NCI-H146 treated with DMSO at 0.1 percent for 48 hours (cell line): ENCODE measurements at regions not wholly inside any gene's neighbourhood (a gene's known extent, or its start where the extent isn't known, plus 50 kb on each side); places are given as distances from the start of the nearest gene placed in this dataset.

Experiments
- DNase-seq: peaks from one replicate; lab custom pipeline; 2025; ENCODE audit not compliant: unreplicated experiment; lab: John Stamatoyannopoulos, UW

- DNase-seq = no peak
Observed at GRCh38 chr7:156232931-156233705, 407.5 kb upstream of the RNF32 start.

- DNase-seq = no peak
Observed at GRCh38 chr7:156230576-156230975, 410.0 kb upstream of the RNF32 start.

- DNase-seq = no peak
Observed at GRCh38 chr7:156224833-156225225, 412.6 kb upstream of the SHH start.

GRCh38 chr7:156223935-156224832 lies 411.9 kb upstream of the SHH start:
- DNase-seq = no peak

- DNase-seq = no peak
Observed at GRCh38 chr7:156222611-156223010, 410.3 kb upstream of the SHH start.

GRCh38 chr7:156222151-156222550 lies 409.9 kb upstream of the SHH start:
- no peak for DNase-seq

- no peak for DNase-seq
Observed at GRCh38 chr7:156220701-156221100, 408.4 kb upstream of the SHH start.

- DNase-seq = no peak
Observed at GRCh38 chr7:156220078-156220605, 407.9 kb upstream of the SHH start.

- DNase-seq = no peak
Observed at GRCh38 chr7:156219307-156220077, 407.2 kb upstream of the SHH start.

GRCh38 chr7:156218544-156219306 lies 406.5 kb upstream of the SHH start:
- DNase-seq = no peak

- no peak for DNase-seq
Observed at GRCh38 chr7:156217803-156218202, 405.5 kb upstream of the SHH start.

GRCh38 chr7:156209087-156209486 lies 396.8 kb upstream of the SHH start:
- DNase-seq = no peak

- DNase-seq = no peak
Observed at GRCh38 chr7:156207306-156207705, 395.0 kb upstream of the SHH start.

GRCh38 chr7:156206174-156206573 lies 393.9 kb upstream of the SHH start:
- no peak for DNase-seq

- DNase-seq = no peak
Observed at GRCh38 chr7:156204820-156205219, 392.6 kb upstream of the SHH start.

GRCh38 chr7:156203923-156204322 lies 391.7 kb upstream of the SHH start:
- DNase-seq = no peak

GRCh38 chr7:156198277-156198676 lies 386.0 kb upstream of the SHH start:
- DNase-seq = no peak

- no peak for DNase-seq
Observed at GRCh38 chr7:156196649-156197048, 384.4 kb upstream of the SHH start.

- DNase-seq = no peak
Observed at GRCh38 chr7:156195276-156195675, 383.0 kb upstream of the SHH start.

GRCh38 chr7:156194813-156195212 lies 382.6 kb upstream of the SHH start:
- no peak for DNase-seq
